Epithelial cell of esophagus (primary cell): ENCODE measurements at regions not wholly inside any gene's neighbourhood (a gene's known extent, or its start where the extent isn't known, plus 50 kb on each side); places are given as distances from the start of the nearest gene placed in this dataset.

Experiments
- DNase-seq: peaks from one replicate; pipeline ENCODE4 v3.0.0; 2010; ENCODE audit warnings: low read depth
- H3K4me3 ChIP-seq: 2 replicates; pipeline ENCODE4 v1.5.1; 2011; ENCODE audit warnings: mild to moderate bottlenecking, low read length, control low read depth
- CTCF ChIP-seq: IDR thresholded peaks from 2 replicates; pipeline ENCODE4 v1.5.1; 2011; ENCODE audit warnings: low read depth, mild to moderate bottlenecking, low read length, control low read depth, inconsistent platforms; ENCODE audit not compliant: insufficient read depth; ENCODE audit errors: missing control alignments

- no peak overlapping the region for H3K4me3 ChIP-seq
- no peak for DNase-seq
- no peak for TF ChIP-seq CTCF
Measured at GRCh38 chr12:42926232-42926631, 336.7 kb upstream of the PRICKLE1 start.

- TF ChIP-seq CTCF: no peak
- DNase-seq: no peak
- H3K4me3 ChIP-seq: no peak overlapping the region
Measured at GRCh38 chr12:42924482-42924881, 334.9 kb upstream of the PRICKLE1 start.

GRCh38 chr12:42923583-42923982, 334.0 kb upstream of the PRICKLE1 start:
- no peak overlapping the region for H3K4me3 ChIP-seq
- TF ChIP-seq CTCF: no peak
- no peak for DNase-seq

GRCh38 chr12:42923156-42923555, 333.6 kb upstream of the PRICKLE1 start:
- DNase-seq: no peak
- no peak for TF ChIP-seq CTCF
- H3K4me3 ChIP-seq: no peak overlapping the region

- no peak for DNase-seq
- no peak overlapping the region for H3K4me3 ChIP-seq
- no peak for TF ChIP-seq CTCF
Measured at GRCh38 chr12:42922505-42922850, 332.9 kb upstream of the PRICKLE1 start.

- no peak overlapping the region for H3K4me3 ChIP-seq
- no peak for TF ChIP-seq CTCF
- DNase-seq: peak; percentile 36
Measured at GRCh38 chr12:42921741-42922504, 332.4 kb upstream of the PRICKLE1 start.

GRCh38 chr12:42919691-42920090, 330.1 kb upstream of the PRICKLE1 start:
- TF ChIP-seq CTCF: no peak
- DNase-seq: no peak
- H3K4me3 ChIP-seq: no peak overlapping the region
